ENCODE measurements at regions not wholly inside any gene's neighbourhood (a gene's known extent, or its start where the extent isn't known, plus 50 kb on each side); places are given as distances from the start of the nearest gene placed in this dataset.
A peak's percentile ranks its signal among the peaks of the same experiment; 100 is the strongest.

DNA sequence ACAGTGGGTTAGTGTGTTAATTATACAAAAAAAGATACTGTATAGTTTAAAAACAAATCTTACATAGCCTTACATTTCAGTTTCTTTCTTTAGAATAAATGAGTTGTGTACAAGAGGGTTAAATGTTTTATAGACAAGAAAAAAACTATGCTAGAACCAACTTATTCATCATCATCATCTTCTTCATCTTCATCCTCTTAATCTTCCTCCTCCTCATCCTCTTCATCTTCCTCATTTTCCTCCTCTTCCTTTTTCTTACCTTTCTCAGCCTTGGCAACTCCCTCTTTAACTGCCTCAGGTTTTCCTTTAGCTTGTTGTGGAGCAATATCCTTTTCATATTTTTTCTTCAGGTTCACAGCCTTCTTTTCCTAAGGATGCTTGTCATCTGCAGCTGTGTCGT, 53.7 kb downstream of the RPS12 start:
- Histone ChIP-seq H3K9me3 (replicated peaks) (no peaks in the 10 kb centered on the region), H3K4me1 (no peaks in the 10 kb centered on the region), H3K27me3 (no peaks in the 10 kb centered on the region), H3K4me3 (no peak overlapping the region), H3K27ac (no peak overlapping the region), H3K36me3 (no peaks in the 10 kb centered on the region)
- no peak for DNase-seq

DNA sequence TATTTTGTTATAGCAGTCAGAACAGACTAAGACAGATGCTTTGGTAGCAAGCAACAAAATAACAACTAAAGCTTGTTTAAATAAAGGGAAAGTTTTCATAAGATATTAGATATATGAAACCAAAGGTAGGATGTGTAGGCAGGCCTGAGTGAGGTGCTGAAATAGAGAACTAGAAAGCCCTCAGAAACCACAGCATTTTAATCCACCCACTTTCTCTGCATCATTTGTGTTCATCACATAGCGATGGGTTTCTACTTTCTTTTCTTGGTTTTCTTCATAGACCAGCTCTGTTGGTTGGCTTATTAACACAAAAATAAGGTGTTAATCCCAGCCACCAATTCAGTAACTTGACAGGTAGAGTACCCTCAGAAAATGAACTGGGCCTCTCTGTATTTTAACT, 58.6 kb downstream of the RPS12 start:
- no peak overlapping the region for H3K4me3 ChIP-seq
- H3K9me3 ChIP-seq (replicated peaks), result no peaks in the 10 kb centered on the region
- H3K27ac ChIP-seq, result no peak overlapping the region
- no peaks in the 10 kb centered on the region for H3K36me3 ChIP-seq
- DNase-seq, result no peak
- no peaks in the 10 kb centered on the region for H3K4me1 ChIP-seq
- H3K27me3 ChIP-seq, result no peaks in the 10 kb centered on the region

DNA sequence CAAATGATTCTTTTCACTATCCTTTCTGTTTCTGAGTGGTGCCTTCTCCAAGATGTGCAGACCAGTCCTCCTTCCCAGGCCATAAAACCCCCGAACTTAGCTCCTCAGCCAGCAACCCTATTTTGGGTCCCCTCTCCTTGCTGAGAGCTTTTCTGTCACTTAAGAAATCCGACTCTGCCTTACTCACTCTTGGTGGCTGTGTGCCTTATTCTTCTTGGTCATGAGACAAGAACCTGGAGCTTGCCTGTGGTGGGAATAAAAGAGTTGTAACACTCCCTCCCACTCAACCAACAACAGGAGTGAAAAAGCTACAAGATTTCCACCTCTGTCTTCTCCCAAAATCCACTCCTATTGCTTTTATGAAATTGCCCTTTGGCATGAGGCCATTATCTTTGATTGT, 62.6 kb downstream of the RPS12 start:
- Histone ChIP-seq H3K36me3 (no peaks in the 10 kb centered on the region), H3K4me1 (no peaks in the 10 kb centered on the region), H3K4me3 (no peak overlapping the region), H3K9me3 (replicated peaks) (no peaks in the 10 kb centered on the region), H3K27ac (no peak overlapping the region), H3K27me3 (no peaks in the 10 kb centered on the region)
- DNase-seq, result no peak

DNA sequence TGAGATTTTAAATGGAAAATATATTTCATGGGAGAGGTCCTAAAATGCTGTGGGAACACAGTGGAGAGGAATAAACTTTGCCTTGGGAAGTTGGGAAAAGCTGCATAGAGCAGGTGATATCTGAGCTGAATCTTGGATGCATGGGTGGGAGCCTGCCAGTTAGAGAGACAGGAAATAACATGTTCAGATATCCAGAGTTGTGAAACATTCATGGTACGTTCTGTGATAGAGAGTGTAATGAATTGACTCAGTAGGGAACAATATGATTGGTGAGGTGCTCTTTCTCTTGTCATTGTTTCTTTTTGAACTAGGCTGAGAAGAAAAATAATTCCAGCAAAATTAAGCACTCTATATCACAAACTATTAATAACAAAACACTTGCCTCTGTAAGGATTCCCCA, 72.8 kb downstream of the RPS12 start:
- H3K9me3 ChIP-seq (replicated peaks), result no peaks in the 10 kb centered on the region
- H3K36me3 ChIP-seq, result no peaks in the 10 kb centered on the region
- H3K4me3 ChIP-seq, result no peak overlapping the region
- H3K4me1 ChIP-seq, result no peaks in the 10 kb centered on the region
- H3K27ac ChIP-seq, result no peak overlapping the region
- no peaks in the 10 kb centered on the region for H3K27me3 ChIP-seq
- no peak for DNase-seq

DNA sequence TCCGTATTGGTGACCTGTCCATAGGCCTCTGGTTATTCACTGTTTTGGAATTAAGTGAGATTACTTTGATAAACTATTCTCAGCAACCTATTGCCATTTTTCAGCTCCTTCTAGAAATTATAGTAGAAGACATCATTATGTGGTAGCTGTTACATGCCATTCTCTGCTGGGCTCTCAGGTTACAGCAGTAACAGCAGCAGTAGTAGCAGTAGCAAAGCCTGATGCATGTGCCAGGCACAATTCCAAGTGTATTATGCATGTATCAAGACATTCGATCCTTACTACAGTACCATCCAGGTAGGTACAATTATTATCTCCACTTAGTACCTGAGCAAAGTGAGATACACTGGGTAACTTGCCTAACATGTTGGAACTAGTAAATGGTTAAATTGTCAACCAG, 74.3 kb downstream of the RPS12 start:
- H3K27me3 ChIP-seq, result no peaks in the 10 kb centered on the region
- no peaks in the 10 kb centered on the region for H3K4me1 ChIP-seq
- DNase-seq, result peak in 1 of 2 experiments; percentile 12
- no peaks in the 10 kb centered on the region for H3K9me3 ChIP-seq (replicated peaks)
- H3K4me3 ChIP-seq, result no peak overlapping the region
- no peaks in the 10 kb centered on the region for H3K36me3 ChIP-seq
- H3K27ac ChIP-seq, result no peak overlapping the region

DNA sequence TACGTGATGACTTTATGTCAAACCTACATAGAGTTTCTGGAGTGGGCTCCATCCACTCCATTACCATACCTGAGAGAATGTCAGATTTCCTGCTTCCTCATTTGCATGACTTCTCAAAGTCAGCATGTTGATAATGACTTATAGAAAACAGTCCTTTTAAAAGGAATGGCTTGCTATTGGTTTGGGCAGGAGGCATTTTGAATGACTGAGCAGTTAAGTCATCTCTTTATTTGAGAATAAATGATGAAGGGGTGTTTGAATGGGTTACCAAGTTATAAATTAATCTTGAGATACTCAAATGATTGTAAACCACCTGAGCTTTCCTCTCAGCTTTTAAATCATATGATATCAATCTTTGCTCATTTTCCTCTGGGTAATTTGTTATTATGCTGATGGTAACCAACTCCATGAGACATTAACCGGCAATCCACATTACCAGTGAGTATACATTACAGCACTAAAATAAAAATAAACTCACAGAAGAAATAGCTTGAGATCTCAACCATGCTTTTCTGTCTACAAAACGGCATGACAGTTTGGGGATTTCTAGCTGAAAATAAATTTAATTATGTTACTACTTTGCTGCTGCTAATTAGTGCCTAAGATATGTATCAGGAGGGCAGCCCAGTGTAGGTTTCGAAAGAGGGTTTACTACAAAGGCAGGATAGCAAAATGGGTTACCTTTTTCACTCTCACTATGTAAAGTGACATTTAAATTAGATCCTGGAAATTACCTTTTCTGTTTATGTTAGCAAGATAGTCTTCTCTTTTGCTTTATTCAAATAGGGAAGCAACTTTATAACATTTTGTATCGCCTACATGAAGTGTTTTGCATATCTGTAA, 78.8 kb downstream of the RPS12 start:
- H3K9me3 ChIP-seq (replicated peaks), result no peaks in the 10 kb centered on the region
- no peaks in the 10 kb centered on the region for H3K36me3 ChIP-seq
- no peaks in the 10 kb centered on the region for H3K27me3 ChIP-seq
- no peak for DNase-seq
- H3K27ac ChIP-seq, result no peak overlapping the region
- no peaks in the 10 kb centered on the region for H3K4me1 ChIP-seq
- no peak overlapping the region for H3K4me3 ChIP-seq

DNA sequence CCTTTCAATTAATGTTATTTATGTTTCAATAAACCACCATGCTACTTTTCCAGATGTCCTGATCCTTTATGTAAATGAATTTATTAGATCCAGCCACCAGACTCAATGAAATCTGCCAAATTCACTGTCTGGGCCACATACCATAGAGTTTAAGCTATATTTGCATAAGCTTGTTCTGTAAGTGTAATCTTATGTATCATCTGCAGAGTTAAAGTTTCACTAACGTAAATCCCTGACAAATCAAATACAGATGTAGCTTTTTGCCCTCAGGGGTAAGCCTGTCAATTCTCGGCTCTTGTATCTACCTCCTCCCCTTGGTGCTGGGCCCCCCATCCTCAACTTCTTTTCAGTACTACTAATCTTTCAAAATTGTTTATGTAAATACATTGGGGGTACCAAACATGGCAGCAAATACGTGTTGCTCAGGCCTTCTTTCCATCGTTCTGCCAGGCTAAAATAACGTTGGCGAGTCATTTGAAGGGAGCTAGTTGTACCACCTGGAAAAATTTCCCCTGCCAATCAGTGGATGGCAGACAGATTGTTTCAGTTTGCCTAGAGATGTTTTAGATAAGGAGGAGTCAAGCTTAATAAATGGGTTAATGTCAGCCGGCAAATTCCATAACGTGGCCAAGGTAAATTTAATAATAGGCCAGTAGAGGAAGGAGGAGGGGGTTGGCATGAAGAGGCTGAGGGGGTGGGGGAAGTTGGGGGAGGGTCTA, 79.6 kb downstream of the RPS12 start:
- no peak overlapping the region for H3K4me3 ChIP-seq
- H3K4me1 ChIP-seq, result no peaks in the 10 kb centered on the region
- no peaks in the 10 kb centered on the region for H3K9me3 ChIP-seq (replicated peaks)
- no peak overlapping the region for H3K27ac ChIP-seq
- DNase-seq, result no peak
- H3K27me3 ChIP-seq, result no peaks in the 10 kb centered on the region
- no peaks in the 10 kb centered on the region for H3K36me3 ChIP-seq

DNA sequence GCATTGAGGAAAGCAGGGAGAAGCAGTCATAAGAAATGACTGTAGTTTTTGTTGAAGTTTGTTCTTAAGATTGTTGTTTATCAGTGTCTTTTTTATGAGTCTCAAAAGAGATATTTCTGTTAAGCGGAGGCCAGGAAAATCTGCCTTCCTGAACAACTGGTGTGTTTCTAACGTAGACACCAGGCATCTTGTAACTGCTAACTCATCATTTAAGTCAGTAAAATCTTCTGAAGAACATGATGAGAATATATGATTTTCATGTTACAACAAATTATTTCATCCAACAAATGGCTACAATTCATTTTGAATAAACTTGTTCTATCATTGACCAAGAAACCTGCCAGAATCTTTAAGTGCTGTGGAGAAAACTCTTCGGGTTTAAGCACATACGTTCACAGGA, 84.0 kb downstream of the RPS12 start:
- Histone ChIP-seq H3K27me3 (no peaks in the 10 kb centered on the region), H3K9me3 (replicated peaks) (no peaks in the 10 kb centered on the region), H3K27ac (no peak overlapping the region), H3K36me3 (no peaks in the 10 kb centered on the region), H3K4me3 (no peak overlapping the region), H3K4me1 (no peaks in the 10 kb centered on the region)
- DNase-seq, result no peak

DNA sequence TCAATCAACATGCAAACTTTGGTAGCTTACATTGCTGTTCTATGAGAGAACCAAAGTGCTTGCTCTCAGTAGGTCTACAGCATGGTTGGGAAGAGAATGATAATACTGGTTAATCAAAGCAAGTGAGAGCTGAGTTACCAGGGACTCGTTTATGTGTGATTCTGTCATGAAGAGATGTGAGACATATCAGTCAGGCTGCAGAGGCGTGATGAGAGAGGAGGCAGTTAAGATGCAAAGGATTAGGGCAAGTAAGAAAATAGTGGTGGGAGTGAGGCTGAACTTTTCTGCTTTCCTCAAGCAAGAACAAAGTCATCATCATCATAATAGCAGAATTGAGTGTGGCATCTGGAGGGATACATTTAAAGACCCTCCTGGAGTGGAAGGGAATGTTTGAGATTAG, 86.5 kb downstream of the RPS12 start:
- Histone ChIP-seq H3K4me1 (no peaks in the 10 kb centered on the region), H3K9me3 (replicated peaks) (no peaks in the 10 kb centered on the region), H3K36me3 (no peaks in the 10 kb centered on the region), H3K27ac (no peak overlapping the region), H3K4me3 (no peak overlapping the region), H3K27me3 (no peaks in the 10 kb centered on the region)
- no peak for DNase-seq

DNA sequence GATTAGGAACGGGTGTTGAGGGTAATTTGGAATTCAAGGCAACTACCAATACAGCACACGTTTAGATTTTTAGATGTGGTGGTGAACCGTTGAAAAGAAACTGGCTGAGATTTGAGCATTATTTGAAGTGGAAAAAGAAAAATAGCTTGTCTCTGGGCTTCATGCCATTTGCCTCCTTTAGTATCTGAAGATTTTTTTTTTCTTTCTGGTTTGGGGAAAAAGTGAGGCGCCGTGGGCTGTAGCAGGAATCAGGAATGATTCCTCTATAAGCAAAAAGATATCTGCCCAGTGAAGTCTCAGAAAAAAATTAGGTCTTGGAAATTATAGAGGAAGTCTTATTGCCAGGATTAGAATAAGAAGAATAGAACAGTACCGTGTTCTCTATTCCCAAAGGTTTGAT, 88.5 kb downstream of the RPS12 start:
- DNase-seq, result no peak
- H3K9me3 ChIP-seq (replicated peaks), result no peaks in the 10 kb centered on the region

DNA sequence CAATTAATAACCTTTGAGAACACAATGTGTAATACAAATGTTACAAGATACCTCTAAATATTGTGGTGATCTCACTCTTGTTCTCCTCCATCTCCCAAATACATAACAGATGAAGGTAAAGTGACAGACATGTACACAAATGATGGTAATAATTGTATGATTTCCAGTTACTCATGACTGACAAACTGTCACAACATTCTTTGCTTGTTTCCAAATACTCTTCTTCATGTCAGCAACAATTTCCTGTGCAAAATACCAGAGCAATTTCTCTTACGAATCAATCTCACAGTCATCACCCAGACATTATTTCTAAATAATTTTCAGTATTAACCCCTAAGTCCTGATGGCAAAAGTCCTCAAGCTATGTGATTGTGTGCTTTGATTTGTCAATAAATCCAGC, 92.9 kb downstream of the RPS12 start:
- no peaks in the 10 kb centered on the region for H3K9me3 ChIP-seq (replicated peaks)
- no peaks in the 10 kb centered on the region for H3K4me1 ChIP-seq
- H3K36me3 ChIP-seq, result no peaks in the 10 kb centered on the region
- no peak for DNase-seq
- no peak overlapping the region for H3K27ac ChIP-seq
- no peaks in the 10 kb centered on the region for H3K27me3 ChIP-seq
- no peak overlapping the region for H3K4me3 ChIP-seq

More for the DNA sequence above, 88.5 kb downstream of the RPS12 start:
- Histone ChIP-seq H3K27me3 (no peaks in the 10 kb centered on the region), H3K27ac (no peak overlapping the region), H3K36me3 (no peaks in the 10 kb centered on the region), H3K4me1 (no peaks in the 10 kb centered on the region), H3K4me3 (no peak overlapping the region)

DNA sequence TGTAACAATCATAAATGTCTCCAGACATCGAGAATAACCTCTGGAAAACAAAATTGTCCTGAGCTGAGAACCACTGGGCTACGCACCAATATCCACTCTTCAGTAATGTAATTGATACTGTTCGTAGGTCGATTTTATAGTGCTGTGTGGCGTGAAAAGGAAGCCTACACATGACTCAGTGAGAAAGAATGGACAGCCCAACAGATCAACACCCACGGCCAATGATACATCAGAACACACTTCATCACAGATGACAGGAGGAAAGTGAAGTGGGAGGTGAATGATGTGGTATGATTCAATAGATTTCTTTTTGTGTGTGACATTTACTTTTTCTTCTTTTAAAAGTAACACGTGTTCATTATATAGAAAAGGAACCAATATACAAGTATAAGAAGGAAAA, 93.5 kb downstream of the RPS12 start:
- Histone ChIP-seq H3K36me3 (no peaks in the 10 kb centered on the region), H3K27ac (no peak overlapping the region), H3K9me3 (replicated peaks) (no peaks in the 10 kb centered on the region), H3K4me3 (no peak overlapping the region), H3K4me1 (no peaks in the 10 kb centered on the region), H3K27me3 (no peaks in the 10 kb centered on the region)
- no peak for DNase-seq

DNA sequence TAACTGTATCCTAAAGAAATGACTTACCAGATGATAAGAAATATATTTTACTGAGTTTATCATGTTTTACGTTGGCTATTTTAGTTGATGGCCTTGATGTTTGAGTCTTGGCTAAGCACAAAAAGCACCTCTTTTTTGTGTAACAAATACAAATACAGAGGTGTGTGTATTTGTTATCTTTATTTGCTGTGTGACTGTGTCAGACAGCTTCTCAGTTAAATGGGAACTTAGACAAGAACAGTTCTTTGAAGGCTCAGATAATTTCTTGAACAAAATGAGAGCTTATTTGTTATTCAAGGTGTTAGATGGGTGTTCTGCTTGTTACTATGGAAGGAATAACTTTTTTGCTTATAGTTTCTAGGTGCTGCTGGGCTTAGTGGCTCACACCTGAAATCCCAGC, 95.4 kb downstream of the RPS12 start:
- Histone ChIP-seq H3K9me3 (replicated peaks) (no peaks in the 10 kb centered on the region), H3K27me3 (no peaks in the 10 kb centered on the region), H3K36me3 (no peaks in the 10 kb centered on the region), H3K4me1 (no peaks in the 10 kb centered on the region), H3K27ac (no peak overlapping the region), H3K4me3 (no peak overlapping the region)
- no peak for DNase-seq

DNA sequence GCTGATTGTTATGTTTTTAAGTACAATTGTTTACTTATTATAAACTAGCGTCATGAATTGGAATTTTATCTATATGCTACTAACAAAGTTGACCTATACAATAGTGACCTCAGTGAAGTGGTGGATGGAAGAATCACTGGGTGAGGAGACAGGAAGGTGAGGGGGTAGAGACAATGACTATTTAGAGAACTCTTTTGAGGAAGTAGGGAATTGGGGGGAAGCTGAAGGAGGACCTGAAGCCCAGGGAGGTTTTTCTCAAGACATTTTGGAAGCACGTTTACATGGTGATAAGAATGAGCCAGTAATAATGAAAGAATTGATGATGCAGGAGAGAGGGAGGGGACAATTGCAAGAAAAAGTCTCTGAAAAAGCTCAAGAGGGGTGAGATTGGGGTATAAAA, 96.4 kb downstream of the RPS12 start:
- no peaks in the 10 kb centered on the region for H3K9me3 ChIP-seq (replicated peaks)
- no peak overlapping the region for H3K27ac ChIP-seq
- no peaks in the 10 kb centered on the region for H3K27me3 ChIP-seq
- no peaks in the 10 kb centered on the region for H3K4me1 ChIP-seq
- H3K4me3 ChIP-seq, result no peak overlapping the region
- DNase-seq, result no peak
- no peaks in the 10 kb centered on the region for H3K36me3 ChIP-seq

DNA sequence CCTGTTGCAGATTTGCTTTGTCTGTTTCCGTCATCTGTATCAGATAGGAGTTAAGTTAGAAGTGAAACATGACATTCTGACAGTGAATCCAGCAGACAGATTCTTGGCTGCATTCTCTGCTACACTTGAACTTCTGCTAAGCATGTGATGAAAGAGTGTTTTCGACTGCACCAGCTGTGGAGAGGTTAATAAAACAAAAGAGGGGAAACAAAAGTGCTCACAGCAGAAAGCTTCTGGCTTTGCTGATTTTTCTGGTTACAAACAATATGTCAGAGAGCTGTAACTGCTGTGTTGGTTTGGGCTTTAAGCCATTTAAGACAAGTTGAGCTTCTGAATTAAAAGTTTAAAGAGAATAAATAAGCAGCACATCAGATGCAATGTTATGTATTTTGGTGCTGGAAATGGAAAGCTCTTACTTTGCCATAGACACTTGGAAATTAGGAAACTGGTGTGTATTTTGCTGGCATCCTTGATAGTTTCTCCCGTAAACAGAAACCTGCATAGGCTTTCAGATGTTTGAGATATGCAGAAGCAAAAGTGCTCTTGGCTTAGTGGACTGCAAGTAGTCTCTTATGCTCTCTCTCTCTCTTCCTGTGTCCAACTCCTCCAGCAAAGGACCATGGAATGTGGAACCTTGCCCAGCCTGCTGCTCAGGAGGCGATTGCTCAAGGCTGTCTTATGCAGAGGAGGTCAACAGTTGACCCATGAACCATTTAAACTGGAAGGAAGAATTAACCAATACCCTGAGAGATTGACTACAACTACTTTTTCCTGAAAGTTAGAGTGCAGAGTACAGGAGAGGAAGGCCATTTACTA, 104.9 kb downstream of the RPS12 start:
- DNase-seq, result peak in 1 of 2 experiments; percentile 20
- Histone ChIP-seq H3K27ac (no peak overlapping the region), H3K27me3 (no peaks in the 10 kb centered on the region), H3K4me1 (no peaks in the 10 kb centered on the region; the same call in 1 of the 2 replicates), H3K9me3 (replicated peaks) (no peaks in the 10 kb centered on the region), H3K36me3 (no peaks in the 10 kb centered on the region), H3K4me3 (no peak overlapping the region)

Measured in SJCRH30 (cell line).